ENCODE measurements at regions not wholly inside any gene's neighbourhood (a gene's known extent, or its start where the extent isn't known, plus 50 kb on each side); places are given as distances from the start of the nearest gene placed in this dataset.

DNA sequence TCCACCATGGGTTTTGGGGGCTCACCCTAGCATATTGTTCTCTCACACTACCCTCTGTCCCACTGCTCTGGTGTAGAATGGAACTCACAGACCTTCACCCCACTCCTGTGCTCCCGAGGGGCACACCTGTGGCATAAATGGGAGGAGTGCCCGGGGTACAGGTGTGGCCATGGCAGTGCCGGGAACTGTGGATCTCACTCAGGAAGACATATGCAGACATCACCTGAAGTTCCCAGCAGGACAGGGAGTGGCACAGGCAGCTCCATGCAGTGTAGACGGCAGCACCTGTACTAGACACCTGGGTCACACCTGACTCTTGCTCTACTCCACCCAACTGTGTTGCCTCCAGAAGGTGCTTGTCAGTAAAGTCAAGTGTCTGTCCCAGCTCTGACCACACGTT is 57.6 kb upstream of the MRPS22 start:
- no peak for DNase-seq

DNA sequence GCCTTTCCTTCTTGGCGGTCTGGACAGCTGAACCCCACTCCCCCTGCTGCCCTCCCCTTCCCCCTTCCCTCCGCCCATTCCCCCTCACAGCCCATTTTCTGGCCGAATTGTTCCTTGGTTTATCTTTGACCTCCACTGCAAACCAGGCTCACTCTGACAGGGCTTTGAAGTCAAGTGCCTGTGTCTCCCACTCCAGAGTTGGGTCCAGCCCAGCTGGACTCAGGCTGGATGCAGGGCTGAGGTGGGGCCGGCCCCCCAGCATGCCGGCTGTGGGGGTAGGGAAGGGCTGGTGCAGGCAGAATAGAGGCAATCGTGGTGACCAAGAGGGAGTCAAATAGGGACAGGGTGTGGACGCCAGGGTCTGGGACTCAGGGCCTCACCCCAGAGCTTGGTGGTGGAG is 57.0 kb upstream of the MRPS22 start:
- no peak for DNase-seq

DNA sequence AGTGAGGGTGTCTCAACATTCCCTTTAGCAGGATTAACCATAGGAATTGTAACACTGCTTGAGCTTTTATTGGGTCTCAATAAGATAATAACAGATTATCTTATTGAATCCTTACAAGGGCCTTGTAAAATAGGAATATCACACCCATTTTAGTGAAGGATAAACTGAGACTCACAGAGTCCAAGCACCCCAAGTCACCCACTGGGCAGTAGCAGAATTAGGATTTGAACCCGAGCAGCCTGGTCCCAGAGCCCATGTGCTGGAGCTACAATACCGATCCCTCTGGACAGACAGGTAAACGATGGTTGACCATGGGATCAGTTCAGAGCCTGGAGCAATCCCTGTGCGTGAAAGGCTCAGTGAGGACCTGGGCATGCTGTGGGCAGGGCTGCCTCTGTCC is 56.3 kb upstream of the MRPS22 start:
- DNase-seq: no peak

DNA sequence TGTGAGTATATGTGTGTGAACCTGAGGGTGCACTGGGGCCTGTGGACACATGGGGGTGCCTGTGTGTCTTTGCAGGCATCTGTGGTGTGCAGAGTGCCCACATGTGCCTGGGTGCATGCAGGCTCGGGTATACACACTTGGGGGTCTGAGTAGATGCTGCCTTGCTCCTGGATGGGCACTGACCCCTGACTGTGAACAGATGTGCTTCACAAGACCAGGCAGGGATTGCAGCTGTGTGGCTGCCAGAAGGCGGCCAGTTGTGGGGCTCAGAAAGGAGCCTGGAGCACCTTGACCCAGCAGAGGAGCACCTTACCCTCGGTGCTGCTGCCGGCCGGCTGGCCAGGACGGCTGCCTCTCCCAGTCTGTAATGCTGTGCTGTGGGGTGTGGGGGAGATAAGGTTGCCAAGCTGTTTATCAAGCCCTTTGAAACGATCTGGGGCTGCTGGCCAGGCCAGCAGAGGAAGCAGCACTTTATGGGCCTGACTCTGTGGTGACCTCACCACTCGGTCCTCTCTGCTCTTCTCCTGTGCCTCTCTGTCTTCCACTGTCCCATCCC is 55.5 kb upstream of the MRPS22 start:
- DNase-seq: no peak

DNA sequence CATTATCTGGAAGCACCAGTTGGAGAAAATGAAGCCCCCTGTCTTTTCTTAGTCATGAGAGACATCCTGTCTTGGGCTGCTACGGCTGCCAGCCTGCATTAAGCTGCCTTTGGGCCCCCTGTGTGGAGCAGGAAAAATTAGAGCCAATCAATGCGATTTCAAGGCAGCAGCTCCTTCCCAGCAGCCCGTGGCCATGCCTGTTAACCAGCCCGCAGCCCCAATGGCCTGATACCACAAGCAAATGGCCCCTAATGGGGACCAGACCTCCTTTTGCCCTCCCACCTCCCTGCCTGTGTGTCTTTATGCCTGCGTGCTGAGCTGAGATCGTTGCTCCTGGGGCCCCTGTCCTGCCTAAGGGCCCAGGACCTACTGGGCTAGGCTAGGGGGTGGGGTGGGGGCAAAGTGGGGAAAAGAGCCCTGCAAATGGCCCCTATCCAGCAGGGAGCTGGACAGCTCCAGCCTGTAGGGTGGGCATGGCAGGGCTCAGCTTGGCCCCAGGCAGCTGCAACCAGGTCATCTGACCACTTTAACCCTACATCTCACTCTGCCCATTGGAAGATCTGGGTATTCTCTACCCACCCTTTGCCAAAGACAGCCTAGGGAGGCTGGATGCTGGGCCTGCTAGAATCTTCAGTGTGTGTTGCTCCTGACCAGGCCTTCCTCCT is 53.8 kb upstream of the MRPS22 start:
- DNase-seq: no peak

DNA sequence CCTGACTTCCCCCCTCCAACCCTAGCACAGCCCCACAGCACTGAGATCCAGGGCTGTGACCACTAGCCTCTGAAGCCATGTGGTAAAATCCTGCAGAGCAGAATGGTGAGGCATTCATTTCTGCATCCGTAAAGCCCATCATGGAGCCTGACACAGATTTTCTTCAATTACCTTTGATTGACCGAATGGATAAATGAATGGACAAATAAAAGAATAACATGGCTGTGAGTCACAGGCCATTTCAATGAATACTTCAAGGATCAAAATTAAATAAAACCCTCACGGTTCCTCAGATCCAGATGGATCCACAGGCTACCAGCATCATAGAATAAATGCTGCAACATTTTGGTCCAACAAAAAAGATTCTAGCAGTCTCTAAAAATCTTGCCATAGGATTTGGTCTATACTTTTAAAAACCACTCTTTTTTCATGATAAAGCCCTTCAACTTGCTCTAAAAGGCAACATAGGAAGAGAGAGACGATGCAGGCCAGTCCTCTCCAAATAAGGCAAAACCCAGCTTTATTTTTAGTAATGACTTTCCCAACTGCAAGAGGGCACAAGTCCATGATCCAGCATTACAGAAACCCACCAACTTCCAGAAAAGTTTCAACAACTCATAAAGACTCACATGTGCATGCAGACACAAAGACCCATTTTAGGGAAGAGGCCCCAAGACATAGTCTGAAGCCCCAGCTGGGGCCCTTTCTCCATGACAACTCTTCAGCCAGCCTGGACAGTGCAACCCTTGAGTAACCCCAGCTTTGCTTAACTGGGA is 52.4 kb upstream of the MRPS22 start:
- no peak for DNase-seq

DNA sequence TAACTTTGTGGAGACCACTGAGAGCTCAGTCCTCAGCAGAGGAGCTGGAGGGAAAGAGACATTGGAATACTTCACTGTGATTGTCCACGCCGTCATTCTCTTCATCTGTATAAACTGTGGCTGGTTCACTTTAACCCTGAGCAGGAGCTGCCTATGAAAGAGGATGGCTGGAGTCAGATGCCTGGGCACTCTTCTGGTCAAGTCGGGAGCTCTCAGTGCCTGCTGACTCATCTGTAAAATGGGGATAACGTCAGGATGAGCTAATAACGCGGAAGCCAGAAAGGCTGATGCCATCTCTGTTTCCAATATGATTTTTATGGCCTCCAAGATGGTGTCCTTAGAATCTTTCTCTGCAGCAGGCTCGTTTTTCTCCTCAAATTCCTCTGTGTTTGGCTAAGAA is 51.6 kb upstream of the MRPS22 start:
- no peak for DNase-seq

DNA sequence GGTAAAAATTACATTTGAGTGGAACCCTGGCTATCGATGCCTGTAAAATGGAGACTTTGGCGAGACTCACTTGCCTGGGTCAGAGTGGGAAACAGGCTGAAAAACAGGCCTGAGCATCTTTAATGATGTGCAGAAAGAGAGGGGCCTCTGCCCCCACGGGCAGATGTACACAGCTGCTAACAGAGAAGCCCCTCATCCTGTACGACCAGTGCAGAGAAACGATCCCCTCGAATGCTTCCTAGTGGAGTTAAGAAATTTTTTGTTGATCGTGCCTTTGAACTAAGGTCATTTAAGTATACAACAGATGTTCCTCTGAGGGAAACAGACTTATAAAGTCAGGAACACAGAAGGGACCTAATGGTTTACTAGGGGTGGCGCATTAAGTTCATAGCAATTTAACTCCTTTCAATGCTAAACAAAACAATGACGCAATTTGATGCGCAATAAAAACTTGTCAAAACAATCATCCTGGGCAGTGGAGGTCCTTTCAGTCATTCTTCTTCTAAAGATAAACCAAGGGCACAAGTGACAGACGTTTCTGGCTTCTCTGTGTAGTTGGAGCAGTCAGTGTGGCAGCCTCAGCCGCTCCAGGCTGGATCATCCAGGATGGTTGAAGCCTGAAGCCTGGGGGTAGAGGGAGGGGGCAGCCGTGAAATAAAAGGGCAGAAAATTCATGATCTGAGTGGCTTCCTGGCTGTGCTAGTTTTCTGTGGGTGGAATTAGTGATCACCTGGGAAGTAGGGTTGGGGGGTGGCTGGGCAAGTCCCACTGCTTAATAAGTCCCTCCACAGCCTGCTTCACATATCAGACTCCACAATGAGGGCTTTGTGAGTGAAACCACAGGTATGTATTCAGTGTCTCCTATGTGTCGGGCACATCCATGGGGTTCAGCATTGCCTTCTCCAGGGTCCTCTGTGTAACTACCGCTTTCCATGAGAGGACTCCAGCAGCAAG is 50.8 kb upstream of the MRPS22 start:
- DNase-seq: no peak

DNA sequence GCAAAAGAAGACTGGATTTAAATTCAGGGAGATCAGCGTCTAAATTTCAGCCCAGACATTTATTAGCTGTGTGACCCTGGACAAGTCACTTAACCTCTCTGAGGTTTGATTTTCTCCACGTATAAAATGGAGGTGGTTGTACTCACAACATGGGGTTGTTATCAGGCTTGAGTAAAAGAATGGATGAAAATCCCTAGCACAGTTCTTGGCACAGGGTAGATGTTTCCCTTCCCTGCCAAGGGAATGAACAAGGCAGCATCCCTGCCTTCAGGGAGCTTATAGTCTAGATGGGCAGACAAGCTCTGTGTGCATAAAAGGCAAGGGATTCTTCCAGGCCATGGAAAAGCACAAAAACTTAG is 50.2 kb upstream of the MRPS22 start:
- DNase-seq: no peak

All from NCI-H1436 (cell line).